HepG2 (cell line): ENCODE measurements at regions not wholly inside any gene's neighbourhood (a gene's known extent, or its start where the extent isn't known, plus 50 kb on each side); places are given as distances from the start of the nearest gene placed in this dataset.

Experiments
- ATAC-seq: fragments of 200-7000 bp; cut with Tn5 transposase; 3 replicates; pipeline ENCODE4 v1.9.1; 2020; ENCODE audit warnings: mild to moderate bottlenecking, moderate library complexity
- BruUV-seq: library from RNA; stranded (reverse); fragments of 400-500 nt; replicated peaks from 2 replicates; lab custom pipeline; 2021; lab: Mats Ljungman, UMichigan
- CTCF ChIA-PET: fragments of 300-600 bp; formaldehyde crosslinking; extraction: SDS; loops from one replicate; lab custom pipeline; 2021; ENCODE audit warnings: low total read pairs, inconsistent platforms, low intra/inter-chr PET ratio; lab: Yijun Ruan, JAX
- POLR2A ChIA-PET: fragments of 350-600 bp; sonication (Branson Sonifier 250); formaldehyde crosslinking; loops from one replicate; lab custom pipeline; 2020; ENCODE audit warnings: antibody characterized with exemption, inconsistent platforms; lab: Yijun Ruan, JAX
- DNase-seq: peaks from one replicate; pipeline ENCODE4 v3.0.0-alpha.2; 2015; ENCODE audit warnings: low spot score
- FAIRE-seq: peaks from 3 replicates; lab custom pipeline; 2011; peaks lifted over from hg19 to GRCh38; lab: Jason Lieb, UNC
- H2AFZ ChIP-seq: one replicate; pipeline ENCODE4 v1.6.1; 2011; ENCODE audit warnings: low read length, inconsistent platforms
- H3K27ac ChIP-seq: fragments of 300-600 bp; 3 replicates; pipeline ENCODE4 v1.8.0; 2011; ENCODE audit warnings: mixed run types, mild to moderate bottlenecking, mixed read lengths, low read length, inconsistent platforms; ENCODE audit not compliant: insufficient read depth; ENCODE audit errors: extremely low read length
- H3K27me3 ChIP-seq, 2 experiments: fragments of 200-600 bp in 1 of 2; 2 replicates in 1 of 2; 3 replicates in 1 of 2; pipeline versions ENCODE4 v1.6.0 to v1.8.0; 2011; ENCODE audit warnings: low read length in 2 of 2, mild to moderate bottlenecking in 2 of 2, moderate library complexity in 2 of 2, inconsistent platforms in 1 of 2; ENCODE audit not compliant: insufficient read depth in 2 of 2, control insufficient read depth in 1 of 2
- H3K36me3 ChIP-seq, 2 experiments: fragments of 200-600 bp in 1 of 2; replicated peaks in 1 of 2; 2 replicates in 1 of 2; 3 replicates in 1 of 2; pipeline versions ENCODE4 v1.5.1 to v1.8.0; 2011; ENCODE audit warnings: low read length in 2 of 2, inconsistent platforms in 1 of 2; ENCODE audit not compliant: insufficient read depth in 2 of 2, control insufficient read depth in 1 of 2
- H3K4me1 ChIP-seq: 2 replicates; pipeline ENCODE4 v1.5.1; 2012; ENCODE audit warnings: low read length, inconsistent platforms; ENCODE audit not compliant: insufficient read depth
- H3K4me2 ChIP-seq: 2 replicates; pipeline ENCODE4 v1.6.0; 2011; ENCODE audit warnings: low read depth, low read length, inconsistent platforms
- H3K4me3 ChIP-seq, 3 experiments: fragments of 200-600 bp in 1 of 3; sonication (generic), shearing (Covaris generic) in 1 of 3; replicated peaks in 1 of 3; 2 replicates each; pipeline ENCODE4 v1.5.1; 2011 to 2016; ENCODE audit warnings: low read length in 3 of 3, inconsistent platforms in 2 of 3, low read depth in 2 of 3, mild to moderate bottlenecking in 2 of 3, control low read depth in 1 of 3, mixed read lengths in 1 of 3; ENCODE audit not compliant: insufficient read depth in 1 of 3
- H3K79me2 ChIP-seq: one replicate; pipeline ENCODE4 v1.6.1; 2011; ENCODE audit warnings: low read length, inconsistent platforms; ENCODE audit not compliant: insufficient read depth
- H3K9ac ChIP-seq: 2 replicates; pipeline ENCODE4 v1.6.0; 2011; ENCODE audit warnings: mild to moderate bottlenecking, low read depth, low read length, inconsistent platforms; ENCODE audit not compliant: insufficient read depth
- H3K9me3 ChIP-seq: 2 replicates; pipeline ENCODE4 v1.5.1; 2012; ENCODE audit warnings: mild to moderate bottlenecking, low read length
- H4K20me1 ChIP-seq: 2 replicates; pipeline ENCODE4 v1.6.0; 2011; ENCODE audit warnings: inconsistent platforms, mild to moderate bottlenecking, low read length, moderate library complexity; ENCODE audit not compliant: insufficient read depth
- AKNA ChIP-seq: sonication (generic); formaldehyde crosslinking; IDR thresholded peaks from 2 replicates; pipeline ENCODE4 v1.4.0; 2020; ENCODE audit warnings: missing genetic modification reagents, borderline replicate concordance
- ATF4 ChIP-seq, 2 experiments: fragments of 450-650 bp in 1 of 2; sonication (generic) in 1 of 2; formaldehyde crosslinking; IDR thresholded peaks; 2 replicates each; pipeline versions ENCODE4 v1.5.0 to v1.8.0; 2020 to 2022; ENCODE audit warnings: mild to moderate bottlenecking in 1 of 2, missing genetic modification reagents in 1 of 2
- CBFB ChIP-seq: sonication (generic); formaldehyde crosslinking; IDR thresholded peaks from 2 replicates; pipeline ENCODE4 v1.4.0; 2020; ENCODE audit warnings: missing genetic modification reagents
- FOXA3 ChIP-seq: IDR thresholded peaks from 2 replicates; pipeline ENCODE4 v1.6.1; 2016; ENCODE audit warnings: missing genetic modification reagents, missing compliant biosample characterization
- GZF1 ChIP-seq: sonication (generic); formaldehyde crosslinking; IDR thresholded peaks from 2 replicates; pipeline ENCODE4 v1.5.1; 2020; ENCODE audit warnings: mild to moderate bottlenecking, missing genetic modification reagents
- KAT8 ChIP-seq: IDR thresholded peaks from 2 replicates; pipeline ENCODE4 v1.6.1; 2016; ENCODE audit warnings: missing genetic modification reagents, missing compliant biosample characterization
- MBNL3 ChIP-seq: fragments of 250-450 bp; sonication (Bioruptor Pico); conservative IDR thresholded peaks from 2 replicates; pipeline ENCODE4 v1.8.0; 2022; ENCODE audit warnings: mild to moderate bottlenecking, inconsistent platforms
- TBP ChIP-seq: sonication (generic); formaldehyde crosslinking; IDR thresholded peaks from 2 replicates; pipeline ENCODE4 v1.5.0; 2020; ENCODE audit warnings: missing genetic modification reagents
- TEAD2 ChIP-seq: sonication (generic); formaldehyde crosslinking; IDR thresholded peaks from 2 replicates; pipeline ENCODE4 v1.9.0; 2021; ENCODE audit warnings: missing genetic modification reagents
- ZBTB38 ChIP-seq: sonication (generic); formaldehyde crosslinking; IDR thresholded peaks from 2 replicates; pipeline ENCODE4 v1.5.1; 2020; ENCODE audit warnings: mild to moderate bottlenecking, missing genetic modification reagents
- ZFP41 ChIP-seq: sonication (generic); formaldehyde crosslinking; IDR thresholded peaks from 2 replicates; pipeline ENCODE4 v1.4.0; 2020; ENCODE audit warnings: mild to moderate bottlenecking, missing genetic modification reagents, borderline replicate concordance
- ZNF350 ChIP-seq: sonication (generic); formaldehyde crosslinking; IDR thresholded peaks from 2 replicates; pipeline ENCODE4 v1.4.0; 2020; ENCODE audit warnings: mild to moderate bottlenecking, low read depth, missing genetic modification reagents, borderline replicate concordance
- ZNF382 ChIP-seq: sonication (generic); formaldehyde crosslinking; IDR thresholded peaks from 2 replicates; pipeline ENCODE4 v1.5.0; 2020; ENCODE audit warnings: missing genetic modification reagents, mild to moderate bottlenecking, borderline replicate concordance
- ZNF616 ChIP-seq: sonication (generic); formaldehyde crosslinking; IDR thresholded peaks from 2 replicates; pipeline ENCODE4 v1.5.0; 2020; ENCODE audit warnings: low read depth, mild to moderate bottlenecking, missing genetic modification reagents
- ZNF678 ChIP-seq: sonication (generic); formaldehyde crosslinking; IDR thresholded peaks from 2 replicates; pipeline ENCODE4 v1.4.0; 2020; ENCODE audit warnings: mild to moderate bottlenecking, missing genetic modification reagents
- ZNF772 ChIP-seq: sonication (generic); formaldehyde crosslinking; IDR thresholded peaks from 2 replicates; pipeline ENCODE4 v1.5.0; 2020; ENCODE audit warnings: mild to moderate bottlenecking, missing genetic modification reagents
- ZNF777 ChIP-seq: sonication (generic); formaldehyde crosslinking; IDR thresholded peaks from 2 replicates; pipeline ENCODE4 v1.4.0; 2020; ENCODE audit warnings: missing genetic modification reagents
- WGBS: methylation state at CpG from one replicate; pipeline ENCODE4 v1.1.6; 2017; ENCODE audit warnings: low lambda C conversion rate; 5-methylcytosine and 5-hydroxymethylcytosine counted together
- in situ Hi-C: cut with HindIII; loops from 2 replicates; pipeline ENCODE4 v1.10.0; 2017; ENCODE audit warnings: low pct_unique_long_range_greater_than_20kb; ENCODE audit not compliant: extremely low pct_ligation_motif_present
- intact Hi-C: fragments of 100-400 bp; cut with micrococcal nuclease; formaldehyde crosslinking; loops from one replicate; pipeline ENCODE4 v1.10.0; 2022; ENCODE audit not compliant: unreplicated experiment

- TF ChIP-seq AKNA (CRISPR knock-in tag), result no peak
- 0 out of 2 replicates have a peak, but pooled peaks have one; percentile 16 for TF ChIP-seq FOXA3 (CRISPR knock-in tag)
- no peak for TF ChIP-seq ZNF382 (CRISPR knock-in tag)
- no peak for TF ChIP-seq ZNF777 (CRISPR knock-in tag)
- no peak for TF ChIP-seq ATF4 (CRISPR knock-in tag; IDR thresholded peaks at IDR 0.05)
Observed at GRCh38 chr3:25033407-25034029, 394.5 kb upstream of the RARB start (continued).

- TF ChIP-seq ZBTB38 (CRISPR knock-in tag), result no peak
- no peak for TF ChIP-seq ZFP41 (CRISPR knock-in tag)
- TF ChIP-seq ZNF772 (CRISPR knock-in tag), result no peak
- TF ChIP-seq GZF1 (CRISPR knock-in tag), result no peak
- TF ChIP-seq MBNL3, result no peak
- TF ChIP-seq ZNF616 (CRISPR knock-in tag), result no peak
- TF ChIP-seq CBFB (CRISPR knock-in tag), result no peak
- TF ChIP-seq KAT8 (CRISPR knock-in tag), result no peak
- TF ChIP-seq ZNF678 (CRISPR knock-in tag), result no peak
- no peak for TF ChIP-seq TEAD2 (CRISPR knock-in tag)
- no peak for TF ChIP-seq TBP (CRISPR knock-in tag)
- no peak for TF ChIP-seq ZNF350 (CRISPR knock-in tag)
- TF ChIP-seq, all 625 proteins: peak for 0
- Histone ChIP-seq H3K9me3 (no peaks in the 10 kb centered on the region), H3K4me3 (no peak overlapping the region), H3K4me2 (no peak overlapping the region), H4K20me1 (no peaks in the 10 kb centered on the region), H3K79me2 (no peaks in the 10 kb centered on the region), H3K27me3 (no peaks in the 10 kb centered on the region), H3K27ac (no peak overlapping the region), H3K36me3 (no peaks in the 10 kb centered on the region), H2AFZ (no peak overlapping the region), H3K9ac (no peak overlapping the region), H3K4me1 (no peaks in the 10 kb centered on the region)
- no TSS peak for BruUV-seq
- intact Hi-C loops, result no loop called here
- WGBS, result 0% methylated on average over 1 of the region's 1 CpG
- ATAC-seq (no peak), DNase-seq (no peak), FAIRE-seq (no peak)
- CTCF ChIA-PET, result no interaction called here
- POLR2A ChIA-PET, result no interaction called here
- in situ Hi-C loops, result no loop called here
Observed at GRCh38 chr3:25035526-25035925, 392.5 kb upstream of the RARB start.
